ENCODE measurements at regions not wholly inside any gene's neighbourhood (a gene's known extent, or its start where the extent isn't known, plus 50 kb on each side); places are given as distances from the start of the nearest gene placed in this dataset.

DNA sequence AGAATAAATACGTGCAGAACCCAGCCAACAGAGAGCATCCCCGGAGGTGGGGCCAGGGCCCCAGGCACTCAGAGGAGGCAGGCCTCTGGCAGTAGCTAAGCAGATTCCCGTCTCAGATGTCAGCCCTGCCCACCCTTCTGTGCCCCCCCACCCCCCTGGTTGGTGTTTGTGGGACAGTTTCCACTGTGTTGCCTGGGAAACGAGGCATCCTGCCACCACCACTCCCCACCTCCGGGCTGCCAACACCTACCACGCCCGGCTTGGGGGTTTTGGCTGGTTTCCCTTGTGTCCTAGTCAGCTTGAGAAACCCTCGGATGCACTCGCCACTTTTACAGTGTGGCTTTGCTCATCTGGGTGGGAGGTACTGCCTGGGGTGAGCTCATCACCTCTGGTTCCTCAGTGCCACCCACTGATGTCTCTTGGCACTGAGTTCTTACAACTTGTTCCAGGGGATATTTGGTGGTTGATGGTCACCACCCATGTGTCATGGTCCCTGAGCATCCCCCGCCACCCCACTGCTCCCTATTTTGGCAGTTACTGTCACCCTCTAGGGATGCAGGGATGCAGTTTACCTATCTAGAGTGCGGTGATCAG is 72.4 kb upstream of the YWHAQ start:
- intact Hi-C loops (cut with DNase I) = no loop called here
- no peaks in the 10 kb centered on the region for H3K36me3 ChIP-seq
- TF ChIP-seq, protein P1, sequence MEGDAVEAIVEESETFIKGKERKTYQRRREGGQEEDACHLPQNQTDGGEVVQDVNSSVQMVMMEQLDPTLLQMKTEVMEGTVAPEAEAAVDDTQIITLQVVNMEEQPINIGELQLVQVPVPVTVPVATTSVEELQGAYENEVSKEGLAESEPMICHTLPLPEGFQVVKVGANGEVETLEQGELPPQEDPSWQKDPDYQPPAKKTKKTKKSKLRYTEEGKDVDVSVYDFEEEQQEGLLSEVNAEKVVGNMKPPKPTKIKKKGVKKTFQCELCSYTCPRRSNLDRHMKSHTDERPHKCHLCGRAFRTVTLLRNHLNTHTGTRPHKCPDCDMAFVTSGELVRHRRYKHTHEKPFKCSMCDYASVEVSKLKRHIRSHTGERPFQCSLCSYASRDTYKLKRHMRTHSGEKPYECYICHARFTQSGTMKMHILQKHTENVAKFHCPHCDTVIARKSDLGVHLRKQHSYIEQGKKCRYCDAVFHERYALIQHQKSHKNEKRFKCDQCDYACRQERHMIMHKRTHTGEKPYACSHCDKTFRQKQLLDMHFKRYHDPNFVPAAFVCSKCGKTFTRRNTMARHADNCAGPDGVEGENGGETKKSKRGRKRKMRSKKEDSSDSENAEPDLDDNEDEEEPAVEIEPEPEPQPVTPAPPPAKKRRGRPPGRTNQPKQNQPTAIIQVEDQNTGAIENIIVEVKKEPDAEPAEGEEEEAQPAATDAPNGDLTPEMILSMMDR (IDR thresholded peaks at IDR 0.05) = no peak

GRCh38 chr2:9703701-9704221 is 73.0 kb upstream of the YWHAQ start:
- peak; percentile 31 for DNase-seq
- TF ChIP-seq, protein P1 (IDR thresholded peaks at IDR 0.05) = no peak

More for the DNA sequence above, 72.4 kb upstream of the YWHAQ start:
- DNase-seq = peak; percentile 26
- Histone ChIP-seq H3K4me3 (no peak overlapping the region), H3K27me3 (no peaks in the 10 kb centered on the region), H3K9ac (ENCODE audit: low read depth in 2 of 2, low read length in 2 of 2) (no peak overlapping the region), H3K9me3 (no peaks in the 10 kb centered on the region), H3K27ac (no peak overlapping the region), H3K4me1 (no peaks in the 10 kb centered on the region)

GRCh38 chr2:9704600-9704999 is 73.8 kb upstream of the YWHAQ start:
- H3K9ac ChIP-seq (ENCODE audit: low read depth in 2 of 2, low read length in 2 of 2) = no peak overlapping the region
- no peaks in the 10 kb centered on the region for H3K9me3 ChIP-seq
- intact Hi-C loops (cut with DNase I) = no loop called here
- H3K36me3 ChIP-seq = no peaks in the 10 kb centered on the region
- H3K4me1 ChIP-seq = no peaks in the 10 kb centered on the region
- H3K27me3 ChIP-seq = no peaks in the 10 kb centered on the region
- no peak for DNase-seq
- H3K4me3 ChIP-seq = no peak overlapping the region
- H3K27ac ChIP-seq = no peak overlapping the region
- TF ChIP-seq, protein P1 (IDR thresholded peaks at IDR 0.05) = no peak

More at GRCh38 chr2:9703701-9704221, 73.0 kb upstream of the YWHAQ start:
- Histone ChIP-seq H3K4me3 (no peak overlapping the region), H3K9me3 (no peaks in the 10 kb centered on the region), H3K27me3 (no peaks in the 10 kb centered on the region), H3K4me1 (no peaks in the 10 kb centered on the region), H3K27ac (no peak overlapping the region), H3K9ac (ENCODE audit: low read depth in 2 of 2, low read length in 2 of 2) (no peak overlapping the region), H3K36me3 (no peaks in the 10 kb centered on the region)
- intact Hi-C loops (cut with DNase I) = no loop called here

- Histone ChIP-seq H3K4me3 (no peak overlapping the region), H3K9ac (ENCODE audit: low read depth in 2 of 2, low read length in 2 of 2) (no peak overlapping the region), H3K27ac (no peak overlapping the region), H3K4me1 (no peaks in the 10 kb centered on the region), H3K27me3 (no peaks in the 10 kb centered on the region), H3K9me3 (no peaks in the 10 kb centered on the region), H3K36me3 (no peaks in the 10 kb centered on the region)
- TF ChIP-seq, protein P1 (IDR thresholded peaks at IDR 0.05) = no peak
- intact Hi-C loops (cut with DNase I) = no loop called here
- DNase-seq = no peak
These were observed 74.4 kb upstream of the YWHAQ start for GRCh38 chr2:9705196-9705595.

DNA sequence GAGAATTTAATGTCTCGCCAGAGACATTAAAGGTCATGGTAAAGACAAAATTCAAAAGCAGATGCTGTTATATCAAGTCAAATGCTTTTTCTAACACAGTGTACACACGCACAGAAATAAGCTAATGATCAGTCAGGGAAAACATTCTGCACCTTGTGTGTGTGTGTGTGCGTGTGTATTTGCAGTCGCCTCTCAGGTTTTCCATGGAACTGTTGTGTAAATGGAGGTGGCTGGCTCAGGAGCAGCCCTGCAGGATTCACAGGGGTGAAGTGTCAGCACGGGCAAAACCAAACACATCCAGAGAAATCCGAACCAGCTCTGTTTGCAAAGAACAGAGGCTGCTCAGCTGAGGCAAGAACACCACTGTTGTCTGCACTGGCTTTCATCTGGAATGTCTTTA is 76.2 kb upstream of the YWHAQ start:
- Histone ChIP-seq H3K36me3 (no peaks in the 10 kb centered on the region), H3K4me3 (no peak overlapping the region), H3K9me3 (no peaks in the 10 kb centered on the region), H3K9ac (ENCODE audit: low read depth in 2 of 2, low read length in 2 of 2) (no peak overlapping the region), H3K27ac (no peak overlapping the region), H3K27me3 (no peaks in the 10 kb centered on the region), H3K4me1 (no peaks in the 10 kb centered on the region)
- TF ChIP-seq, protein P1 (IDR thresholded peaks at IDR 0.05) = no peak
- intact Hi-C loops (cut with DNase I) = no loop called here
- DNase-seq = no peak

Data from colonic mucosa (tissue), 4 donors.